H9 (cell line): ENCODE measurements at regions not wholly inside any gene's neighbourhood (a gene's known extent, or its start where the extent isn't known, plus 50 kb on each side); places are given as distances from the start of the nearest gene placed in this dataset.

Experiments used
- DNase-seq: peaks from one replicate; pipeline ENCODE4 v3.0.0-alpha.2; 2017
- H2AFZ ChIP-seq: one replicate; pipeline ENCODE4 v1.6.1; 2013; ENCODE audit warnings: mild to moderate bottlenecking, low read length, control low read depth, moderate library complexity
- H2AK5ac ChIP-seq: 2 replicates; pipeline ENCODE4 v1.6.1; 2013; ENCODE audit warnings: low read length, control low read depth, mixed read lengths; ENCODE audit not compliant: insufficient read length
- H2BK120ac ChIP-seq: one replicate; pipeline ENCODE4 v1.6.1; 2013; ENCODE audit warnings: low read depth, mild to moderate bottlenecking, low read length, control low read depth, inconsistent platforms; ENCODE audit not compliant: poor library complexity, severe bottlenecking
- H2BK12ac ChIP-seq: 2 replicates; pipeline ENCODE4 v1.6.1; 2013; ENCODE audit warnings: low read length, control low read depth, mixed read lengths, low read depth; ENCODE audit not compliant: insufficient read length
- H2BK15ac ChIP-seq: 2 replicates; pipeline ENCODE4 v1.6.1; 2013; ENCODE audit warnings: low read depth, low read length, control low read depth
- H2BK20ac ChIP-seq: one replicate; pipeline ENCODE4 v1.6.1; 2013; ENCODE audit warnings: low read depth, mild to moderate bottlenecking, low read length, control low read depth, inconsistent platforms; ENCODE audit not compliant: poor library complexity, severe bottlenecking
- H2BK5ac ChIP-seq: 2 replicates; pipeline ENCODE4 v1.6.1; 2013; ENCODE audit warnings: low read length, control low read depth, mixed read lengths; ENCODE audit not compliant: insufficient read length
- H3K14ac ChIP-seq: 2 replicates; pipeline ENCODE4 v1.6.1; 2013; ENCODE audit warnings: low read length, control low read depth; ENCODE audit not compliant: insufficient read depth
- H3K18ac ChIP-seq: 2 replicates; pipeline ENCODE4 v1.6.1; 2013; ENCODE audit warnings: low read depth, mild to moderate bottlenecking, mixed read lengths, low read length, control low read depth; ENCODE audit not compliant: insufficient read length
- H3K23ac ChIP-seq: 2 replicates; pipeline ENCODE4 v1.6.1; 2013; ENCODE audit warnings: low read length, control low read depth, mixed read lengths, low read depth; ENCODE audit not compliant: insufficient read length
- H3K23me2 ChIP-seq: 2 replicates; pipeline ENCODE4 v1.6.1; 2013; ENCODE audit warnings: low read depth, mild to moderate bottlenecking, mixed read lengths, low read length, control low read depth; ENCODE audit not compliant: insufficient read length, poor library complexity, severe bottlenecking
- H3K27ac ChIP-seq: 2 replicates; pipeline ENCODE4 v1.5.1; 2013; ENCODE audit warnings: low read length, control low read depth, mixed read lengths, low read depth; ENCODE audit not compliant: insufficient read length
- H3K27me3 ChIP-seq: 2 replicates; pipeline ENCODE4 v1.6.1; 2013; ENCODE audit warnings: low read length, control low read depth, inconsistent platforms; ENCODE audit not compliant: insufficient read depth
- H3K4ac ChIP-seq: 2 replicates; pipeline ENCODE4 v1.6.1; 2013; ENCODE audit warnings: low read depth, mild to moderate bottlenecking, control low read depth, inconsistent platforms, low read length, moderate library complexity
- H3K4me1 ChIP-seq: 2 replicates; pipeline ENCODE4 v1.6.1; 2013; ENCODE audit warnings: low read length, control low read depth, inconsistent platforms; ENCODE audit not compliant: insufficient read depth
- H3K4me2 ChIP-seq: 2 replicates; pipeline ENCODE4 v1.6.1; 2013; ENCODE audit warnings: low read length, control low read depth, mixed read lengths; ENCODE audit not compliant: insufficient read length, insufficient read depth
- H3K56ac ChIP-seq: 2 replicates; pipeline ENCODE4 v1.6.1; 2013; ENCODE audit warnings: low read depth, mild to moderate bottlenecking, mixed read lengths, low read length, control low read depth; ENCODE audit not compliant: insufficient read length
- H3K79me1 ChIP-seq: 2 replicates; pipeline ENCODE4 v1.6.1; 2013; ENCODE audit warnings: low read depth, mild to moderate bottlenecking, moderate library complexity, low read length, control low read depth, inconsistent platforms; ENCODE audit not compliant: insufficient read depth, poor library complexity, severe bottlenecking
- H3K79me2 ChIP-seq: 2 replicates; pipeline ENCODE4 v1.6.1; 2013; ENCODE audit warnings: low read length, control low read depth, inconsistent platforms; ENCODE audit not compliant: insufficient read depth
- H3K9ac ChIP-seq: 2 replicates; pipeline ENCODE4 v1.6.1; 2013; ENCODE audit warnings: low read length, control low read depth, mixed read lengths; ENCODE audit not compliant: insufficient read length; ENCODE audit errors: extremely low read depth
- H3K9me3 ChIP-seq: one replicate; pipeline ENCODE4 v1.6.1; 2013; ENCODE audit warnings: low read depth, low read length, inconsistent platforms; ENCODE audit not compliant: control insufficient read depth
- H3T11ph ChIP-seq: one replicate; pipeline ENCODE4 v1.6.1; 2013; ENCODE audit warnings: mild to moderate bottlenecking, low read length, control low read depth, inconsistent platforms
- H4K20me1 ChIP-seq: one replicate; pipeline ENCODE4 v1.6.1; 2013; ENCODE audit not compliant: control insufficient read depth, insufficient read length, insufficient read depth
- H4K5ac ChIP-seq: 2 replicates; pipeline ENCODE4 v1.6.1; 2013; ENCODE audit warnings: low read depth, mild to moderate bottlenecking, mixed read lengths, low read length, control low read depth; ENCODE audit not compliant: insufficient read length
- H4K8ac ChIP-seq: replicated peaks from 2 replicates; pipeline ENCODE4 v1.6.1; 2013; ENCODE audit warnings: low read length, control low read depth, mixed read lengths, low read depth; ENCODE audit not compliant: insufficient read length
- H4K91ac ChIP-seq: 2 replicates; pipeline ENCODE4 v1.6.1; 2013; ENCODE audit warnings: low read depth, mild to moderate bottlenecking, moderate library complexity, mixed read lengths, low read length, control low read depth; ENCODE audit not compliant: insufficient read length
- H3K27ac Mint-ChIP-seq, 3 experiments: 2 replicates in 2 of 3; 3 replicates in 1 of 3; pipeline ENCODE4 v1.8.0; 2020 to 2021; ENCODE audit warnings: mixed read lengths in 3 of 3, mild to moderate bottlenecking in 1 of 3, moderate library complexity in 1 of 3
- H3K27me3 Mint-ChIP-seq: 2 replicates; pipeline ENCODE4 v1.8.0; 2021; ENCODE audit warnings: low read depth, mild to moderate bottlenecking, moderate library complexity, mixed read lengths
- H3K36me3 Mint-ChIP-seq, 3 experiments: 2 replicates in 2 of 3; 3 replicates in 1 of 3; pipeline ENCODE4 v1.8.0; 2020 to 2021; ENCODE audit warnings: low read depth in 3 of 3, mixed read lengths in 3 of 3; ENCODE audit not compliant: insufficient read depth in 1 of 3
- H3K4me1 Mint-ChIP-seq, 2 experiments: 2 replicates each; pipeline ENCODE4 v1.8.0; 2020; ENCODE audit warnings: mixed read lengths in 2 of 2
- H3K4me3 Mint-ChIP-seq, 2 experiments: 2 replicates in 1 of 2; 3 replicates in 1 of 2; pipeline ENCODE4 v1.8.0; 2020 to 2021; ENCODE audit warnings: mild to moderate bottlenecking in 2 of 2, mixed read lengths in 2 of 2, moderate library complexity in 1 of 2
- H3K9me3 Mint-ChIP-seq, 2 experiments: 2 replicates in 1 of 2; 3 replicates in 1 of 2; pipeline ENCODE4 v1.8.0; 2020; ENCODE audit warnings: mild to moderate bottlenecking in 2 of 2, mixed read lengths in 2 of 2, moderate library complexity in 1 of 2
- WGBS: extraction: QIAGEN DNeasy Blood & Tissue Kit; methylation state at CpG from one replicate; pipeline ENCODE4 v1.1.7; 2013; ENCODE audit warnings: missing lambda C conversion rate, low lambda C conversion rate, mixed read lengths; ENCODE audit not compliant: insufficient read length; ENCODE audit errors: extremely low coverage; 5-methylcytosine and 5-hydroxymethylcytosine counted together
- TF ChIP-seq, protein P1 (sequence below): fragments of 200-600 bp; sonication (generic); conservative IDR thresholded peaks from 3 replicates; pipeline ENCODE4 v1.8.0; 2021; ENCODE audit warnings: antibody characterized with exemption, mild to moderate bottlenecking

DNA sequence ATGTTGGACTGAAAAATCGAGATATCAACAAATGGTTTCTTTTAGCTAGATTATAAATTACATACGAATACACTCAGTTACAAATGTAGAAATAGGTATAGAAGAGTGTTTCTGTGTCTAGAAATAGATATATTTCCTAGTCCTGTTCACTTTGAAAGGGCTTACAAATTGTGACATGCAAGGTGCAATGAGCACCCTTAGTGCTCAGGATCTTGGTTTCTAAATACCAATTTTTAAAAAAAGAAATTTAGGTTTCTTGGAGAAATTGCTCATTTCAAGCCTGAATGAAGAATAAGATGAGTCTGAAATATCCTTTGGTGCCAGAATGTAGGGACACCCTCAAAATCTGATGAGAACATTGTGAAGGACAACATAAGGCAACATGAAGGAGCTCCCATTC lies 306.0 kb downstream of the CRPPA start:
- no peaks in the 10 kb centered on the region for H3K9me3 ChIP-seq
- Mint-ChIP-seq H3K4me3 (no peak overlapping the region), H3K27me3 (no peaks in the 10 kb centered on the region), H3K9me3 (peaks cover 19% of the 10 kb centered on the region in 2 experiments), H3K27ac (no peak overlapping the region), H3K4me1 (peaks cover 4 to 11% of the 10 kb centered on the region in 2 experiments; a peak in 3 of 4 replicates), H3K36me3 (peaks cover 0 to 16% (median 2%) of the 10 kb centered on the region in 3 experiments; a peak in 3 of 7 replicates)
- no peak overlapping the region for H2BK120ac ChIP-seq
- WGBS: no CpG with 5 or more reads among the region's 2 CpGs
- H2AFZ ChIP-seq: no peak overlapping the region
- no peak overlapping the region for H4K91ac ChIP-seq
- H2BK12ac ChIP-seq: no peak overlapping the region
- no peak overlapping the region for H3T11ph ChIP-seq
- H3K27me3 ChIP-seq: no peaks in the 10 kb centered on the region
- H3K18ac ChIP-seq: no peak overlapping the region
- H3K79me2 ChIP-seq: no peaks in the 10 kb centered on the region
- H3K4me2 ChIP-seq: no peak overlapping the region
- no peaks in the 10 kb centered on the region for H3K79me1 ChIP-seq
- no peak overlapping the region for H2AK5ac ChIP-seq
- no peak overlapping the region for H2BK5ac ChIP-seq
- H3K4me1 ChIP-seq: no peaks in the 10 kb centered on the region
- H3K4ac ChIP-seq: no peak overlapping the region
- no peak overlapping the region for H3K14ac ChIP-seq
- no peak overlapping the region for H3K56ac ChIP-seq
- TF ChIP-seq, protein P1, sequence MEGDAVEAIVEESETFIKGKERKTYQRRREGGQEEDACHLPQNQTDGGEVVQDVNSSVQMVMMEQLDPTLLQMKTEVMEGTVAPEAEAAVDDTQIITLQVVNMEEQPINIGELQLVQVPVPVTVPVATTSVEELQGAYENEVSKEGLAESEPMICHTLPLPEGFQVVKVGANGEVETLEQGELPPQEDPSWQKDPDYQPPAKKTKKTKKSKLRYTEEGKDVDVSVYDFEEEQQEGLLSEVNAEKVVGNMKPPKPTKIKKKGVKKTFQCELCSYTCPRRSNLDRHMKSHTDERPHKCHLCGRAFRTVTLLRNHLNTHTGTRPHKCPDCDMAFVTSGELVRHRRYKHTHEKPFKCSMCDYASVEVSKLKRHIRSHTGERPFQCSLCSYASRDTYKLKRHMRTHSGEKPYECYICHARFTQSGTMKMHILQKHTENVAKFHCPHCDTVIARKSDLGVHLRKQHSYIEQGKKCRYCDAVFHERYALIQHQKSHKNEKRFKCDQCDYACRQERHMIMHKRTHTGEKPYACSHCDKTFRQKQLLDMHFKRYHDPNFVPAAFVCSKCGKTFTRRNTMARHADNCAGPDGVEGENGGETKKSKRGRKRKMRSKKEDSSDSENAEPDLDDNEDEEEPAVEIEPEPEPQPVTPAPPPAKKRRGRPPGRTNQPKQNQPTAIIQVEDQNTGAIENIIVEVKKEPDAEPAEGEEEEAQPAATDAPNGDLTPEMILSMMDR: no peak
- no peak for DNase-seq
- H3K23me2 ChIP-seq: no peaks in the 10 kb centered on the region
- no peak overlapping the region for H4K5ac ChIP-seq
- no peak overlapping the region for H3K23ac ChIP-seq
- H4K20me1 ChIP-seq: no peaks in the 10 kb centered on the region
- H2BK15ac ChIP-seq: no peak overlapping the region
- no peak overlapping the region for H3K9ac ChIP-seq
- H4K8ac ChIP-seq: no peak overlapping the region
- no peak overlapping the region for H3K27ac ChIP-seq
- no peak overlapping the region for H2BK20ac ChIP-seq
